Right hindlimb (tissue), 1 donor: ENCODE measurements at regions not wholly inside any gene's neighbourhood (a gene's known extent, or its start where the extent isn't known, plus 50 kb on each side); places are given as distances from the start of the nearest gene placed in this dataset.

ENCODE experiments used
- DNase-seq: peaks from one replicate; pipeline ENCODE4 v3.0.0-alpha.2; 2018

DNA sequence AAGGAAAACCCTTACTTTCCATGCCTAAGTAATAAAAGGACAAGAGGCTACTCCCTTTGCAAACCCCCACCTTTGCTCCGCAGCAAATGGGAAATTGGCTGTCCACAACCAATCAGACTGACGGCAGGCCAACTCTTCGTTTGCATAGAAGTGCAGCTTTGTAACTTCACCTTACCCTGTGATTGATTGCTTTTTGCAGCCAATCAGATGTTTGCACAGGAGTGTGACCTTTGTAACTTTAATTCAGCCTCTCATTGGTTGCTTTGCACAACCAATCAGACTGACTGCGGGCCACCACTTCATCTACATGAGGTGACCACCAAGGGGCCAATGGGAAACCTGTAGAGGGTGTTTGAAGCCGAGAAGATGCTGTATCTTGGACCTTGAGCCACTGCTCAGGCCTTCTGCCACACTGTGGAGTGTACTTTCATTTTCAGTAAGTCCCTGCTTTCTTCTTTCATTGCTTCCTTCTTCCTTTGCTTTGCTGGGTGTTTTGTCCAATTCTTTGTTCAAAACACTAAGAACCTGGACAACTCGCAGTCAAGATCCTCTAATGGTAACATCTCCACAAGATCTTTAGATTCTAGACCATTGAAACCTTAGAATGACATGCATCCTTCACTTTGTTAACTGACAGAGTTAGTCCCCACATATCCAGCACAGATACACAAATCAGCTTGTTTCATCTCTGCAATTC, 51.3 kb upstream of the FREM1 start:
- DNase-seq, result no peak

DNA sequence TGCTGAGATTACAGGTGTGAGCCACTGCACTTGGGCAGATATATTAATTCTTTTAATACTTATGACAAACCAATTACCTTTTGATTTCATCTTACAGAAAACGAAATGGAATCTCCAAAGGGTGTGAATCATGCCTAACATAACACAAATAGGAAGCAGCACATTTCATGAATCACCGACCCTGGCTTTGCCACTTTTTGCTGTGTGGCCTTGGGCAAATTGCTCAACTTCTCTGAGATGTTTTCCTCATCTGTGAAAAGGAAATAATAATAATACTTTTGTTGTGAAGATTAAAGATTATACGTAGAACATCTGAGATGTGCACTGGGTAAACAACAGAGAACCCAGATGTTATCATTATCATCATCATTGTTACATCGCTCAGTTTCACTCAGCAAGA, 50.7 kb upstream of the FREM1 start:
- DNase-seq, result no peak
